ENCODE measurements at regions not wholly inside any gene's neighbourhood (a gene's known extent, or its start where the extent isn't known, plus 50 kb on each side); places are given as distances from the start of the nearest gene placed in this dataset.
A peak's percentile ranks its signal among the peaks of the same experiment; 100 is the strongest.

- Mint-ChIP-seq H3K4me3 (ENCODE audit: unreplicated experiment) (no peak overlapping the region), H3K9me3 (ENCODE audit: unreplicated experiment) (no peaks in the 10 kb centered on the region), H3K27me3 (ENCODE audit: unreplicated experiment) (no peaks in the 10 kb centered on the region), H3K4me1 (ENCODE audit: low read depth, unreplicated experiment) (peaks cover 20% of the 10 kb centered on the region), H3K27ac (ENCODE audit: unreplicated experiment) (no peak overlapping the region), H3K36me3 (ENCODE audit: unreplicated experiment) (no peaks in the 10 kb centered on the region)
- no peak for DNase-seq
- no peak for TF ChIP-seq CTCF (IDR thresholded peaks at IDR 0.05; ENCODE audit: partially characterized antibody, unreplicated experiment)
Measured at GRCh38 chr11:127225619-127226018, 225.0 kb upstream of the KIRREL3 start.

- H3K4me3 Mint-ChIP-seq (ENCODE audit: unreplicated experiment): no peak overlapping the region
- H3K4me1 Mint-ChIP-seq (ENCODE audit: low read depth, unreplicated experiment): peaks cover 20% of the 10 kb centered on the region
- DNase-seq: no peak
- H3K27ac Mint-ChIP-seq (ENCODE audit: unreplicated experiment): no peak overlapping the region
- no peak for TF ChIP-seq CTCF (IDR thresholded peaks at IDR 0.05; ENCODE audit: partially characterized antibody, unreplicated experiment)
- H3K9me3 Mint-ChIP-seq (ENCODE audit: unreplicated experiment): no peaks in the 10 kb centered on the region
- no peaks in the 10 kb centered on the region for H3K27me3 Mint-ChIP-seq (ENCODE audit: unreplicated experiment)
- H3K36me3 Mint-ChIP-seq (ENCODE audit: unreplicated experiment): no peaks in the 10 kb centered on the region
Measured at GRCh38 chr11:127224276-127224675, 223.7 kb upstream of the KIRREL3 start.

DNA sequence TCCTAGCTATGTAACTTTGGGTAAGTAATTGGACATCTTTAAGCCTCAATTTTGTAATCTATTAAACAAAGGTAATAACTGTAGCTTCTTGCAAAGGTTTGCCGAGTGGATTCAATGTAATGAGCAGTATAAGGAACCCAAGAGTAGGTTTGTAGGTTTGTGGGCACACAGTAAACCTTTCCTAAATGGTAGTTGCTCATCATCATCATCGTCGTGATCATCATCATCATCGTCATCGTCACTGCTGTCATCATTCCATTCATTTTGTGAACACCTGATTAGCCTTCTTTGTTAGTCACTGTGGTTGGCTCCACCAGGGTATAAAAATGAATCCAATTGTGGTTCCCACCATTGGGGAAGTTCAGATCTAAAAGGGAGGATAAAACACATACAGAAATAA, 223.1 kb upstream of the KIRREL3 start:
- Mint-ChIP-seq H3K27me3 (ENCODE audit: unreplicated experiment) (no peaks in the 10 kb centered on the region), H3K27ac (ENCODE audit: unreplicated experiment) (peak overlapping the region; percentile 9), H3K4me3 (ENCODE audit: unreplicated experiment) (no peak overlapping the region), H3K36me3 (ENCODE audit: unreplicated experiment) (no peaks in the 10 kb centered on the region), H3K4me1 (ENCODE audit: low read depth, unreplicated experiment) (peaks cover 19% of the 10 kb centered on the region), H3K9me3 (ENCODE audit: unreplicated experiment) (no peaks in the 10 kb centered on the region)
- DNase-seq: no peak
- TF ChIP-seq CTCF (IDR thresholded peaks at IDR 0.05; ENCODE audit: partially characterized antibody, unreplicated experiment): no peak

DNA sequence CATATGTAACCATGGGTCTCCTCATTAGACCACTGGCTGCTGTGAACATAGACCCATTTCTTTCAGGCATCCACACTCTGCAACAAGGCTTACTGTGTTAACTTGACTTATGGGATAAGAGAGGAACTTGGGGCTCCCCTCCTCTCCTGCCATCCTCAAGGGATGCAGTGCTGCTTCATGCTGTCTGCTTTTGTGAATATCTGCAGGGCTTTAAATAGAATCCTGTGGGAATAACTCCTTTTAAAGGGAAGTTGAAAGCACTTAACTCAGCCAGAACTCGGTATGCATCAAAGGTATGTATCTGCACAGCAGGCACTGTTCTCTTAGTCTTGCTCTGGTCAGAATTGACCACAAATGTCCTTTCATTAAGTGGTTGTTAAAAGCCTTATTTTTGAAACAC, 222.5 kb upstream of the KIRREL3 start:
- Mint-ChIP-seq H3K4me3 (ENCODE audit: unreplicated experiment) (no peak overlapping the region), H3K4me1 (ENCODE audit: low read depth, unreplicated experiment) (peaks cover 21% of the 10 kb centered on the region), H3K9me3 (ENCODE audit: unreplicated experiment) (no peaks in the 10 kb centered on the region), H3K27me3 (ENCODE audit: unreplicated experiment) (no peaks in the 10 kb centered on the region), H3K27ac (ENCODE audit: unreplicated experiment) (no peak overlapping the region), H3K36me3 (ENCODE audit: unreplicated experiment) (no peaks in the 10 kb centered on the region)
- no peak for TF ChIP-seq CTCF (IDR thresholded peaks at IDR 0.05; ENCODE audit: partially characterized antibody, unreplicated experiment)
- no peak for DNase-seq

DNA sequence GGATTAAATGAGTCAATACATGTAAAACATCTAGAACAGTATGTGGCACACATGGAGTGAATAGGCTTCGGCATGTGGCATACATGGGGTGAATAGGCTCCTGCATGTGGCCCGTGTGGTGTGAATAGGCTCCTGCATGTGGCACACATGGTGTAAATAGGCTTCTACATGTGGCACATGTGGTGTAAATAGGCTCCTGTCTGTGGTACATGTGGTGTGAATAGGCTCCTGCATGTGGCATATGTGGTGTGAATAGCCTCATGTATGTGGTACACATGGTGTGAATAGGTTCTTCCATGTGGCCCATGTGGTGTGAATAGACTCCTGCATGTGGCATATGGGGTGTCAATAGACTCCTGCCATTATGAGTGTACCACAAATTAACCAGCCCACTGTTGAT, 219.1 kb upstream of the KIRREL3 start:
- no peak for TF ChIP-seq CTCF (IDR thresholded peaks at IDR 0.05; ENCODE audit: partially characterized antibody, unreplicated experiment)
- peaks cover 25% of the 10 kb centered on the region for H3K4me1 Mint-ChIP-seq (ENCODE audit: low read depth, unreplicated experiment)
- H3K27ac Mint-ChIP-seq (ENCODE audit: unreplicated experiment): no peak overlapping the region
- DNase-seq: no peak
- no peak overlapping the region for H3K4me3 Mint-ChIP-seq (ENCODE audit: unreplicated experiment)
- H3K27me3 Mint-ChIP-seq (ENCODE audit: unreplicated experiment): no peaks in the 10 kb centered on the region
- no peaks in the 10 kb centered on the region for H3K9me3 Mint-ChIP-seq (ENCODE audit: unreplicated experiment)
- no peaks in the 10 kb centered on the region for H3K36me3 Mint-ChIP-seq (ENCODE audit: unreplicated experiment)
